Neutrophil (primary cell): ENCODE measurements at regions not wholly inside any gene's neighbourhood (a gene's known extent, or its start where the extent isn't known, plus 50 kb on each side); places are given as distances from the start of the nearest gene placed in this dataset.

Experiments
- H3K27ac ChIP-seq: fragments of 200-600 bp; sonication (generic); 2 replicates; pipeline ENCODE4 v1.5.1; 2016; ENCODE audit warnings: mild to moderate bottlenecking, moderate library complexity
- H3K27me3 ChIP-seq: fragments of 200-600 bp; sonication (generic); 2 replicates; pipeline ENCODE4 v1.6.0; 2016; ENCODE audit warnings: mild to moderate bottlenecking
- H3K36me3 ChIP-seq: fragments of 200-600 bp; sonication (generic); 2 replicates; pipeline ENCODE4 v1.5.1; 2017
- H3K4me1 ChIP-seq, 2 experiments: fragments of 200-600 bp in 1 of 2; sonication (generic) in 1 of 2; 1 replicate in 1 of 2; 2 replicates in 1 of 2; pipeline versions ENCODE4 v1.5.1 to v1.6.1; 2013 to 2016; ENCODE audit warnings: low read depth in 1 of 2, low read length in 1 of 2, mild to moderate bottlenecking in 1 of 2, moderate library complexity in 1 of 2; ENCODE audit not compliant: control insufficient read depth in 1 of 2, insufficient read depth in 1 of 2
- H3K4me3 ChIP-seq, 2 experiments: fragments of 200-600 bp in 1 of 2; sonication (generic) in 1 of 2; 1 replicate in 1 of 2; 2 replicates in 1 of 2; pipeline ENCODE4 v1.5.1; 2013 to 2016; ENCODE audit warnings: low read depth in 1 of 2, low read length in 1 of 2, mild to moderate bottlenecking in 1 of 2, moderate library complexity in 1 of 2
- H3K9me3 ChIP-seq: fragments of 200-600 bp; sonication (generic); 2 replicates; pipeline ENCODE4 v1.5.1; 2016
- CTCF ChIP-seq: fragments of 200-600 bp; sonication (generic); IDR thresholded peaks from 2 replicates; pipeline ENCODE4 v1.5.1; 2016; ENCODE audit warnings: antibody characterized with exemption

GRCh38 chr3:197353001-197353866, 54.8 kb upstream of the DLG1 start:
- Histone ChIP-seq H3K36me3 (no peaks in the 10 kb centered on the region), H3K9me3 (no peaks in the 10 kb centered on the region), H3K27me3 (no peaks in the 10 kb centered on the region), H3K27ac (no peak overlapping the region), H3K4me3 (no peak overlapping the region), H3K4me1 (no peaks in the 10 kb centered on the region)
- no peak for TF ChIP-seq CTCF

GRCh38 chr3:197352382-197352781, 54.0 kb upstream of the DLG1 start:
- no peak overlapping the region for H3K27ac ChIP-seq
- H3K36me3 ChIP-seq = no peaks in the 10 kb centered on the region
- H3K9me3 ChIP-seq = no peaks in the 10 kb centered on the region
- no peaks in the 10 kb centered on the region for H3K4me1 ChIP-seq
- H3K4me3 ChIP-seq = no peak overlapping the region
- peaks cover 2% of the 10 kb centered on the region for H3K27me3 ChIP-seq
- no peak for TF ChIP-seq CTCF

GRCh38 chr3:197350446-197350845, 52.0 kb upstream of the DLG1 start:
- TF ChIP-seq CTCF = no peak
- Histone ChIP-seq H3K27ac (no peak overlapping the region), H3K4me3 (no peak overlapping the region), H3K9me3 (no peaks in the 10 kb centered on the region), H3K36me3 (no peaks in the 10 kb centered on the region), H3K27me3 (peaks cover 5% of the 10 kb centered on the region), H3K4me1 (no peaks in the 10 kb centered on the region)

GRCh38 chr3:197349368-197349767, 51.0 kb upstream of the DLG1 start:
- H3K27ac ChIP-seq = no peak overlapping the region
- H3K4me3 ChIP-seq = no peak overlapping the region
- H3K4me1 ChIP-seq = no peaks in the 10 kb centered on the region
- H3K27me3 ChIP-seq = peaks cover 5% of the 10 kb centered on the region
- TF ChIP-seq CTCF = no peak
- H3K9me3 ChIP-seq = no peaks in the 10 kb centered on the region
- H3K36me3 ChIP-seq = no peaks in the 10 kb centered on the region
